Colonic mucosa (tissue), 4 donors: ENCODE measurements at regions not wholly inside any gene's neighbourhood (a gene's known extent, or its start where the extent isn't known, plus 50 kb on each side); places are given as distances from the start of the nearest gene placed in this dataset.

Experiments
- DNase-seq: peaks from one replicate; pipeline ENCODE4 v3.0.0-alpha.2; 2020
- H3K27ac ChIP-seq: fragments of 200-600 bp; one replicate; pipeline ENCODE4 v1.8.0; 2021
- H3K27me3 ChIP-seq: fragments of 200-600 bp; one replicate; pipeline ENCODE4 v1.8.0; 2021
- H3K36me3 ChIP-seq: fragments of 200-600 bp; one replicate; pipeline ENCODE4 v1.8.0; 2021
- H3K4me1 ChIP-seq: fragments of 200-600 bp; one replicate; pipeline ENCODE4 v1.8.0; 2021; ENCODE audit warnings: mild to moderate bottlenecking
- H3K4me3 ChIP-seq: fragments of 200-600 bp; one replicate; pipeline ENCODE4 v1.8.0; 2021
- H3K9ac ChIP-seq, 2 donors: one replicate each; pipeline ENCODE4 v1.7.0; 2013; ENCODE audit warnings: control low read depth in 2 of 2, low read depth in 2 of 2, low read length in 2 of 2
- H3K9me3 ChIP-seq: fragments of 200-600 bp; one replicate; pipeline ENCODE4 v1.8.0; 2021
- CTCF ChIP-seq: fragments of 200-600 bp; IDR thresholded peaks from one replicate; pipeline ENCODE4 v1.8.0; 2022; ENCODE audit warnings: antibody characterized with exemption, mild to moderate bottlenecking
- intact Hi-C: fragments of 100-400 bp; cut with DNase I; formaldehyde crosslinking; loops from one replicate; pipeline ENCODE4 v1.14.1; 2022
- donor health status: healthy.
- donor health status: DM: no; HTN: no; CAD: no.
- donor health status: DM: no; HTN: no; CAD: no.

- no peak for DNase-seq
- no peaks in the 10 kb centered on the region for H3K36me3 ChIP-seq
- H3K27me3 ChIP-seq: no peaks in the 10 kb centered on the region
- intact Hi-C loops: no loop called here
- H3K27ac ChIP-seq: no peak overlapping the region
- no peaks in the 10 kb centered on the region for H3K4me1 ChIP-seq
- TF ChIP-seq CTCF: no peak
- no peak overlapping the region for H3K4me3 ChIP-seq
- H3K9ac ChIP-seq: no peak overlapping the region
- no peaks in the 10 kb centered on the region for H3K9me3 ChIP-seq
Observed at GRCh38 chr2:217654168-217654567, 348.6 kb downstream of the TNS1 start.

GRCh38 chr2:217652761-217653639 lies 349.8 kb downstream of the TNS1 start:
- Histone ChIP-seq H3K9me3 (no peaks in the 10 kb centered on the region), H3K36me3 (no peaks in the 10 kb centered on the region), H3K4me3 (no peak overlapping the region), H3K4me1 (no peaks in the 10 kb centered on the region), H3K9ac (no peak overlapping the region), H3K27me3 (no peaks in the 10 kb centered on the region), H3K27ac (peak overlapping the region; percentile 20)
- TF ChIP-seq CTCF: no peak
- DNase-seq: peak; percentile 45
- intact Hi-C loops: no loop called here

DNA sequence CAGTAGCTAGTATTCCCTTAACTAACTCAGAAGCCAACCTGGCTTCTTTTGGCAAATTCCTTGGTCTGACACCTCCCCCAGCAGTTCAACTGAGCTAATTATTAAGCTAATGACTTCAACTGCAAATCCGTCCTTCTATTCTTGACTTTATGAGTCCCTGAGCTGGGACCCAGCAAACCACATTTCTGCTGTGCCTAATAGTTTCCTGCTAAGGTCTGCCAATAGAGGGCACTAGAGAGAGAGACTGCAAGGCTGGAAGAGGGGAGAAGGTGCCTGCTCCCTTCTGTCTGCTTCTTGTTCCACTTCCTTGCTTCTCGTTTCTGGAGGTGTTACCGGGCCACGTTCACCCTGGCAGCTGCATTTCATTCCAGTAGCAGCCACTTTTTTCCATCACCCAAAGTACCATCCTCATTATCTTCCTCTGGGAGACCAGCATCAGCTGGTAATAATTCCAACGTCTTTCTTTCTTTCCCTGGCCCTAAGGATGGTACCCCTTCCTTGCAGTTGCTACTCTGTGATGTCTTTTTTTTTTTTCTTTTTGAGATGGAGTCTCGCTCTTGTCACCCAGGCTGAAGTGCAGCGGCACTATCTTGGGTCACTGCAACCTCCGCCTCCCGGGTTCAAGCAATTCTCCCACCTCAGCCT lies 352.0 kb downstream of the TNS1 start:
- Histone ChIP-seq H3K4me3 (no peak overlapping the region), H3K27ac (no peak overlapping the region), H3K9ac (no peak overlapping the region), H3K4me1 (no peaks in the 10 kb centered on the region), H3K27me3 (no peaks in the 10 kb centered on the region), H3K9me3 (no peaks in the 10 kb centered on the region), H3K36me3 (no peaks in the 10 kb centered on the region)
- intact Hi-C loops: no loop called here
- DNase-seq: peak; percentile 29
- TF ChIP-seq CTCF: peak; percentile 63

DNA sequence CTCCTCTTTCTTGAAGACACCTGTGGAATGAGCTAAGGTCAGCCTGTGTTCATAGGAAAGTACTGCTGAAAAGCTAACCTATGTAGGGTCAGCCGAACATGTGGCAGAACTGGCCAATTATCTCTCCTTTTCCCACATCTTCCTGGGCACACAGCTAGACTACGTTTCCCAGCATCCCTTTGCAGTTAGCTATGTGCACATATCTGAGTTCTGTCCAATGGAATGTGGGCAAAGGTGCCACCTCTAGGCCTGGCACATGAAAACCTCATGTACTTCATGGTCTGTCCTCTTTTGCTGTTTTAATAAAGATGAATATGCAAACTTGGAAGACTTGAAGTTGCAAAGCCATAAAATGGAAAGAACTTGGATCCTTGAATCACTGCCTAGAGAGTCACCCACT lies 352.6 kb downstream of the TNS1 start:
- H3K4me3 ChIP-seq: no peak overlapping the region
- H3K27me3 ChIP-seq: no peaks in the 10 kb centered on the region
- no peak for DNase-seq
- no peaks in the 10 kb centered on the region for H3K4me1 ChIP-seq
- H3K36me3 ChIP-seq: no peaks in the 10 kb centered on the region
- H3K9ac ChIP-seq: no peak overlapping the region
- no peaks in the 10 kb centered on the region for H3K9me3 ChIP-seq
- no peak overlapping the region for H3K27ac ChIP-seq
- intact Hi-C loops: no loop called here
- TF ChIP-seq CTCF: no peak

DNA sequence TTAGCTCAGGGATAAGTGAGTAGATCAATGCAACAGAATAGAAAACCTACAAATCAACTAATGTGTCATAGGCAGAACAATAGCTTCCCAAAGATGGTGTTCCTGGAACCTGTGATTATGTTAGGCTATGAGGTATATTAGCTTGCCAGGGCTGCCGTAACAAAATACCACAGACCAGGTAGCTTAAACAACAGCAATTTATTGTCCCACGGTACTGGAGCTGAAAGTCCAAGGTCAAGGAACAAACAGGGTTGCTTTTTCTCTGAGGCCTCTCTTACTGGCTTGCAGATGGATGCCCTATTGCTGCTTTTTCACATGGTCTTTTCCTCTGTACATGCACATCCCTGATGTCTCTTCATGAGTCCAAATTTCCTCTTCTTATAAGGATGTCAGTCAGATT lies 354.9 kb downstream of the TNS1 start:
- Histone ChIP-seq H3K9ac (no peak overlapping the region), H3K36me3 (no peaks in the 10 kb centered on the region), H3K27me3 (no peaks in the 10 kb centered on the region), H3K4me1 (no peaks in the 10 kb centered on the region), H3K27ac (no peak overlapping the region), H3K9me3 (no peaks in the 10 kb centered on the region), H3K4me3 (no peak overlapping the region)
- intact Hi-C loops: no loop called here
- DNase-seq: no peak
- no peak for TF ChIP-seq CTCF
